HG03175 (cell line): ENCODE measurements at regions not wholly inside any gene's neighbourhood (a gene's known extent, or its start where the extent isn't known, plus 50 kb on each side); places are given as distances from the start of the nearest gene placed in this dataset.

Source experiments
- ATAC-seq: cut with Tn5 transposase; IDR thresholded peaks from one replicate; pipeline ENCODE4 v1.9.1; 2021; ENCODE audit warnings: mild to moderate bottlenecking, moderate library complexity; ENCODE audit not compliant: unreplicated experiment

GRCh38 chr1:68378296-68379084 lies 71.3 kb downstream of the RPE65 start:
- ATAC-seq: no peak

GRCh38 chr1:68377098-68377497 lies 72.7 kb downstream of the RPE65 start:
- no peak for ATAC-seq

- ATAC-seq: no peak
These were observed 73.3 kb downstream of the RPE65 start for GRCh38 chr1:68376441-68376840.

- no peak for ATAC-seq
These were observed 73.8 kb downstream of the RPE65 start for GRCh38 chr1:68375919-68376318.

GRCh38 chr1:68373173-68373572 lies 76.6 kb downstream of the RPE65 start:
- ATAC-seq: no peak

- ATAC-seq: no peak
These were observed 77.3 kb downstream of the RPE65 start for GRCh38 chr1:68372487-68372886.

- no peak for ATAC-seq
These were observed 79.4 kb downstream of the RPE65 start for GRCh38 chr1:68370101-68370915.

- no peak for ATAC-seq
These were observed 83.2 kb downstream of the RPE65 start for GRCh38 chr1:68366572-68366971.

- ATAC-seq: no peak
These were observed 83.9 kb downstream of the RPE65 start for GRCh38 chr1:68365709-68366382.

- no peak for ATAC-seq
These were observed 86.4 kb downstream of the RPE65 start for GRCh38 chr1:68363339-68363738.

- ATAC-seq: no peak
These were observed 88.3 kb downstream of the RPE65 start for GRCh38 chr1:68361346-68361910.

- no peak for ATAC-seq
These were observed 90.7 kb downstream of the RPE65 start for GRCh38 chr1:68359045-68359444.

GRCh38 chr1:68358439-68358838 lies 91.3 kb downstream of the RPE65 start:
- ATAC-seq: no peak

- ATAC-seq: no peak
These were observed 94.1 kb downstream of the RPE65 start for GRCh38 chr1:68355614-68356013.

- ATAC-seq: no peak
These were observed 97.6 kb downstream of the RPE65 start for GRCh38 chr1:68352202-68352601.

GRCh38 chr1:68347415-68347814 lies 102.3 kb downstream of the RPE65 start:
- peak; percentile 97 for ATAC-seq

- no peak for ATAC-seq
These were observed 103.5 kb downstream of the RPE65 start for GRCh38 chr1:68346188-68346808.

GRCh38 chr1:68344208-68344607 lies 105.5 kb downstream of the RPE65 start:
- ATAC-seq: no peak

- no peak for ATAC-seq
These were observed 108.6 kb upstream of the WLS start for GRCh38 chr1:68340951-68341350.

GRCh38 chr1:68339505-68339904 lies 107.2 kb upstream of the WLS start:
- ATAC-seq: no peak

GRCh38 chr1:68338081-68338480 lies 105.8 kb upstream of the WLS start:
- no peak for ATAC-seq
